Stimulated activated CD4-positive, alpha-beta T cell treated with anti-CD3 and anti-CD28 coated beads, Interleukin-1b, Interleukin-23, amount 100 ng/mL, for 48 hours (primary cell): ENCODE measurements at regions not wholly inside any gene's neighbourhood (a gene's known extent, or its start where the extent isn't known, plus 50 kb on each side); places are given as distances from the start of the nearest gene placed in this dataset.
"Not testable (repeated sequence)": the region's sequence is repeated elsewhere in the genome, so short reads cannot be mapped to it uniquely, and the experiment has no call there.

Source experiments
- DNase-seq: peaks from one replicate; pipeline ENCODE4 v3.0.0-alpha.2; 2020

DNA sequence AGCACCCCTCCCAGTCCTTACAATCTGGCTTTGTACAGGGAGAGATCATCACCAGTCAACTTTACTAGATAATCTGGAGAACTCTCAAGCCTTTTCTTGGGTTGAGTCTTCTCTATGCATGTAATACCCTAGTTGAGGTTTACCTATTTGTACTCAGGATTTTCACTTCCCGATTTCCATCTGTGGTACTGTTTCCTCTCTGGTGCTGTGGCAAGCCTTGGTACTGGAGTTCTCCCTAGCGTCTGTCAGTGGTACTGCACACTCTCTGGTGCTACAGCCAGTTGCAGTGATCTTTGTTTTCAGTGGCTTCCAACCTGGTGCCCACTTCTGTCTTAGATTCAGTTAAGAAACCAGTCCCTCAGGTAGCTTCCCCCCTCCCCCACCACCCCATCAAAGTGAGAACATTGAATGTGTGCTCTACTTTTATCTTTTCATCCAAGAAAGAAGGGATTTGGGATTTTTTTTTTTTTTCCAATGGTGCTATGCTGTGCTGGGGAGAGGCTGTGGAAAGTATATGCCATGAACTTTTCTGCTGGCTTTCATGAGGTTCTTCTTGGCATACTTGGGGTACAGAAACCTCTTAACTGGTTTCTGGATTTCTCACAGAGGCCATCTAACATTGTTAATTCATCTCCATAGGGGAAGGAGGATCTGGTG is 69.4 kb upstream of the EVL start:
- DNase-seq, result peak; percentile 50

DNA sequence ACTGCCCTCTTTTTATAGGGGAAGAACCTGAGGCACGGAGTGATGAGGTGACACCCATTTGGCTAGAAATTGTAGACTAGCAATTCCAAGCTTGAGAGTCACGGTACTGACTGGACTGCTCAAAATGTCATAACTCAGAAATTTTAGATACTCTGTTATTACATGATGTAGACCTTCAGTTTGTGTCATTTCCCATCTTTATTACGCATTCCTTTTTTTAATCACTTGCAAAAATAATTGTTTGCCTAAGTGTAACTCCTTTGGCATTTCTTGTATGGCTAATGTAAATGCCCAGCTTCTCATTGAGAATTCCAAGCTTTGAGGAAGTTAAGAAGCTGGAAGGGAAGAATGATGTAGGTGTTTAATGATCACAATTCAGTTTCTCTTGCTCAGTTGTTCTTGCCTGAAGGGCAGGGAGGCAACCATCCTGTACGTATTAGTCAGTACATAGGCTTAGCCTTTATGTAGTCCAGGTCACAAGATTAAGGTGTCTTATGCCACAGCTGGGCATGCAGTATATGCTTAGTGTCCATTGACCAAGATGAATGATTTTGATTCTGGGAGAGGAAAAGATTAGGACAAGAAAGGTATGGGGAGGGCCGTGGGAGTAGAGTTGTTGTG is 68.2 kb upstream of the EVL start:
- no peak for DNase-seq

DNA sequence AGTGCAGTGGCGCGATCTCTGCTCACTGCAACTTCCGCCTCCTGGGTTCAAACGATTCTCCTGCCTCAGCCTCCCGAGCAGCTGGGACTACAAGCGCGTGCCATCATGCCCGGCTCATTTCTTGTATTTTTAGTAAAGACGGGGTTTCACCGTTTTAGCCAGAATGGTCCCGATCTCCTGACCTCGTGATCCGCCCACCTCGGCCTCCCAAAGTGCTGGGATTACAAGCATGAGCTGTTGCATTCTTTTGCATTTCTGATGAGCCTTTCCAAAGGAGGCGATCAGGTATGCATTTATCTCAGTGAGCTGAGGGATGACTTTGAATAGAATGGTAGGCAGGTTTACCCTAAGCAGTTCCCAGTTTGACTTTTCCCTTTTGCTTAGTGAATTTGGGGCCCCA is 64.8 kb upstream of the EVL start:
- not testable (repeated sequence) for DNase-seq

DNA sequence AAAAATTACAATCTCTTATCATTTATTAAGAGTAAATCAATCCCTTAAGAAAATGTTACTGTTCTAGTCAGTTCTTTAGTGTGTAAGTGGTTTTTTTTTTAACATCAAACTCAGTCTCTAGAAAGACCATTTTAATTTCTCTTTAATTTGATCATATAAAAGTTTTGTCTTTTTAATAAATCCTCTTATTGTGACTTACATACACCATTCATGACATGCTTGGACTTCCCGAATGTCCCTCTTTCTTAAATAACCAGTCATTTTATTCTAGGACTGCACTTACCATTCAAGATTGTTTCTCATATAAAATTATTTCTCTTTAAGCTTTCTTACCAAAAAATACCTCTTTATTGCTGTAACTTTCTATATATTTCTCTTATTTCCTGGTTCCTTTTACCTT is 60.8 kb upstream of the EVL start:
- DNase-seq, result no peak

DNA sequence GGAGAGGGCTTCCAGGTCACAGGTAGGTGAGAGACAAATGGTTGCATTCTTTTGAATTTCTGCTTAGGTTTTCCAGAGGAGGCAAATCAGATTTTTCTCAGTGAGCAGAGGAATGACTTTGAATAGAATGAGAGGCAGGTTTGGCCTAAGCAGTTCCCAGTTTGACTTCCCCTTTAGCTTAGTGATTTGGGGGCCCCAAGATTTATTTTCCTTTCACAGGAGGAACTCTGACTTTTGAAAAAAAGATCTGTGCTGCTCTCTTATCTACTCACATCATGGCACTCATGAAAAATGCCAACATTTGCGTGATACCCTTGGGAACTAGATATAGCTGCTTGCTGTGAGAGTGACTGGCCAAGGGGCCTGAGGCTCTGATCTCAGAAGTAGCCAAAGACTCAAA is 58.0 kb upstream of the EVL start:
- no peak for DNase-seq

DNA sequence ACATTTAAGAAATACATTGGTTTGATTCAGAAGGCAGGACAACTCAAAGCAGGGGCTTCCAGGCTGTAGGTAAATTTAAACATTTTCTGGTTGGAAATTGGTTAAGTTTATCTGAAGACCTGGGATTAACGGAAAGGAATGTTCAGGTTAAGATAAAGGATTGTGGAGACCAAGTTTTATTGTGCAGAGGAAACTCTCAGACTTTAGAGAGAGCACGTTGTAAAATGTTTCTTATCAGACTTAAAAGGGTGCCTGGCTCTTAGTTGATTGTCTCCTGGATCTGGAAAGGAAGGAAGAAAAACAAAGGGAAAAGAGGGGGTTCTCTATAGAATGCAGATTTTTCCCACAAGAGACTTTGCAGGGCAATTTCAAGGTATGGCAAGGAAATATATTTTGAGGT is 55.4 kb upstream of the EVL start:
- not testable (repeated sequence) for DNase-seq

DNA sequence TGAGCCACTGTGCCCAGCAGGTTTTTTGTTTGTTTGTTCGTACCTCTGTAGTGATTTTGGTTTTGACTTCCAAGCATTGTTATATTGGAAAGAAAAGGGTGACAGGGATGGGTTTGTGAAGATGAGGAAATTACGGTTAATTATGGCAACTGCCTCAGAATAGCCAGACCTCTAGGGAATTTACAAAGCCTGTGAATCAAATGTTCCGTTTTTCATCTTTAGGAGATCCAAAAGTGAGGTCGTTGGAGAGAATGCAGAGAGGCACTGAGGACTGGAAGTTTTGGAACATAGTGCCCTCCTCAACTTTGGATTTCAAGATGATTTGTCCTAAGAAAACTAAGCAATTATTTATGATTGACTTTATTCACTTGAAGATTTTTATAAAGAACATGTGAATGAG is 54.5 kb upstream of the EVL start:
- no peak for DNase-seq

DNA sequence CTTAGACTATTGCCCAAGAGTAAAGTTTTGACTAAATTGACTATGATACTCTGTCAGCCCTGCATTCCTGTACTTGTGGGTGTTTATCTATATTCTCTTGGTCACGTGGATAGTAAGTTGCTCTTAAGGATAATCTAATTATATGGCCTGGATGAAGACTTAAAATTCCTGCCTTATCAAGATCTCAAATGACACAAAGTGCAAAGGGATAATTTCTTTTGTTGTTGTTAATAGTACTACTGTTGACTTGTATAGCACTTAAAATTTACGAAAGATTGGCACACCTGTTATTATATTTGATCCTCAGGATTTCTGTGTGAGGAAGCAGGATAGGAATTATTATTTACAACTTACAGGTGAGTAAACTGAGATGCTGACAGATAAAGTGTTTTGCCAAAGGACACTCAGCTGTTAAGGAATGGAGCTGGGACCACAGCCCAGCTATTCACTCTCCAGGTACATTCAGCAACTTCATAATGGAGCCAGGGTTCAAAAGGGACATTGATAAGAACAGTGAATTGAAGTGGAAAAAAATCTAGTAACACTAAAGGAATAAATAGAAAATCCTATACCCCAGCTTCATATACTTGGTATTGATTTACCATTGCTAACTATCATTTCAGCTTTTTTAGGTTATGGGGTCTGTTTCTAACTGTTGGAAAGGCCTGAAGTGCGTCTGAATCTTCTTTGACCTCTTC is 53.4 kb upstream of the EVL start:
- DNase-seq, result no peak

DNA sequence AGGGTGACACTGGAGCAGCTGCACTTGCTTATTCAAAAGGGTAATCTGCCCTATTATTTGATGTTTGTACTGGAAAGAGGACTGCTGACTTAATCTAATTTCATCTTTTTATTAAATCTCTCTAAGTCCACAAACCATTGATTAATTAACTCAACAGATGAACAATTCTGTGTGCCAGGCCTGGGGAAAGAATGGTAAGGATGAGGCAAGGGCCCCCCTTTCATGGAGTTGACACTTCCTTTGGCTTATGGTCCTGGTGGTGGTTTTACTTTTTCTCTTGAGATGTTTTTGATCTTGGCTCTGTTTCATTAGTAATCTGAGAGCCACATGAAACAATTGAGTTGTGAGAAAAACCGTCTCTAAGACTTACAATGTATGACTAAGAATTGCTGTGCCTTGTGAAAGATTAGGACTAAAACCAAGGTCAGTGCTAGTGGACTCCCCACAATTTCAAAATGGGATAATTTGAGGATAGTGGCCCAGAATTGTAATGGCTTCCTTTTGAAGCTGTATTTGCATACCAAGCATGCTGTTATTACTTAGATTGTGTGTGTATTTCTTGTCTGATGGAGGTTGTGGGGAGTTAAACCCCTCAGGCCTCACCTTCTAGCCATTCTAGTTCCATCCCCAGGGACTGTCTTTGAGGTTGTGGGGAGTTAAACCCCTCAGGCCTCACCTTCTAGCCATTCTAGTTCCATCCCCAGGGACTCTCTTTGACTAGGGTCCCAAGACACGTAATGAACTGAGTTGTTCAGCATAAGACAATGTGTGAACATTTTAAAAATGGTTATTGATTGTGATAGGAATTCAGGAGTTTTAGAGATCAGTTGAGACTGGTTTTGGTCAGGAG is 52.5 kb upstream of the EVL start:
- no peak for DNase-seq

DNA sequence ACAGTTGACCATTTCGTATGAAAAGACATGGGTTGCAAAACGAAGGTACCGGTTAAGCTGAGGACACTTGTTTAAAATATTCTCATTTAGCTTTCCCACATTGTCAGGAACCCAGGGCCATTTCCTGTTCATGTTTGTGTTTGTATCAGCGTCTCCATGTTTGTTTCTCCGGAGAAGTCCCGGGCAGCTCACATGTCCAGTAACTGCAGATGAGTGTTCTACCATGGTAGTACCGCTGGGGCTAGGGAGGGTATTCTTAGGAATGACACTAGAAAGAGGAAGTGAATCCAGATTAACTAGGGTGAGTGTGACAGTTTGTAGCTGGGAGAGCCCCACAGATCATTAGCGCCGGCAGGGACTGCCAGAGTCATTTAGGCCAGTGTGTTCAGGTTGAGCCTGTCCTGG is 50.0 kb upstream of the EVL start:
- DNase-seq, result no peak
